Ishikawa (cell line): ENCODE measurements at regions not wholly inside any gene's neighbourhood (a gene's known extent, or its start where the extent isn't known, plus 50 kb on each side); places are given as distances from the start of the nearest gene placed in this dataset.

Source experiments
- CEBPB ChIP-seq: IDR thresholded peaks from 2 replicates; pipeline ENCODE4 v1.6.1; 2012
- CREB1 ChIP-seq: IDR thresholded peaks from 2 replicates; pipeline ENCODE4 v1.6.1; 2012; ENCODE audit warnings: low read depth
- EGR1 ChIP-seq: IDR thresholded peaks from 2 replicates; pipeline ENCODE4 v1.6.1; 2012
- EP300 ChIP-seq: IDR thresholded peaks from 2 replicates; pipeline ENCODE4 v1.6.1; 2012; ENCODE audit warnings: borderline replicate concordance
- FOXM1 ChIP-seq: IDR thresholded peaks from 2 replicates; pipeline ENCODE4 v1.6.1; 2012; ENCODE audit warnings: low read depth, borderline replicate concordance
- MAX ChIP-seq: IDR thresholded peaks from 2 replicates; pipeline ENCODE4 v1.6.1; 2012
- NFIC ChIP-seq: IDR thresholded peaks from 2 replicates; pipeline ENCODE4 v1.6.1; 2012
- RAD21 ChIP-seq: IDR thresholded peaks from 2 replicates; pipeline ENCODE4 v1.6.1; 2012; ENCODE audit warnings: low read depth
- REST ChIP-seq: IDR thresholded peaks from 2 replicates; pipeline ENCODE4 v1.6.1; 2012; ENCODE audit warnings: low read depth, mild to moderate bottlenecking
- TAF1 ChIP-seq: IDR thresholded peaks from 2 replicates; pipeline ENCODE4 v1.6.1; 2012; ENCODE audit warnings: low read depth, mild to moderate bottlenecking
- TCF12 ChIP-seq: IDR thresholded peaks from 2 replicates; pipeline ENCODE4 v1.6.1; 2012; ENCODE audit warnings: low read depth
- TEAD4 ChIP-seq: IDR thresholded peaks from 2 replicates; pipeline ENCODE4 v1.6.1; 2012
- USF1 ChIP-seq: IDR thresholded peaks from 2 replicates; pipeline ENCODE4 v1.6.1; 2012
- YY1 ChIP-seq: IDR thresholded peaks from 2 replicates; pipeline ENCODE4 v1.6.1; 2012; ENCODE audit warnings: low read depth
- ZBTB7A ChIP-seq: IDR thresholded peaks from 2 replicates; pipeline ENCODE4 v1.6.1; 2012; ENCODE audit warnings: low read depth

GRCh38 chr20:6622041-6622440 is 145.4 kb upstream of the BMP2 start:
- TF ChIP-seq REST (no peak), CREB1 (no peak)

- TF ChIP-seq EGR1 (no peak), NFIC (no peak), USF1 (no peak), CREB1 (no peak), REST (no peak), TCF12 (no peak), YY1 (no peak), FOXM1 (no peak), MAX (no peak), EP300 (no peak), CEBPB (no peak), TAF1 (no peak), ZBTB7A (no peak), RAD21 (no peak), TEAD4 (no peak)
Observed at GRCh38 chr20:6618051-6618450, 149.4 kb upstream of the BMP2 start.

GRCh38 chr20:6616421-6616820 is 151.1 kb upstream of the BMP2 start:
- TF ChIP-seq ZBTB7A (no peak), CEBPB (no peak), NFIC (no peak), MAX (no peak), EP300 (no peak), YY1 (no peak), CREB1 (no peak), FOXM1 (no peak), TEAD4 (no peak), TAF1 (no peak)

- no peak for TF ChIP-seq USF1
- TF ChIP-seq CREB1 = no peak
- no peak for TF ChIP-seq FOXM1
- no peak for TF ChIP-seq EP300
- no peak for TF ChIP-seq ZBTB7A
- no peak for TF ChIP-seq CEBPB
- no peak for TF ChIP-seq MAX
- no peak for TF ChIP-seq EGR1
- TF ChIP-seq YY1 = no peak
- no peak for TF ChIP-seq TAF1
- no peak for TF ChIP-seq RAD21
- no peak for TF ChIP-seq NFIC
- TF ChIP-seq REST = no peak
- no peak for TF ChIP-seq TEAD4
- no peak for TF ChIP-seq TCF12
Observed at GRCh38 chr20:6614836-6615235, 152.7 kb upstream of the BMP2 start.

GRCh38 chr20:6613280-6613861 is 154.1 kb upstream of the BMP2 start:
- TF ChIP-seq TEAD4 (no peak), MAX (no peak), REST (no peak), NFIC (no peak), TAF1 (no peak), CEBPB (no peak), YY1 (no peak), FOXM1 (no peak), USF1 (no peak), EP300 (no peak), EGR1 (no peak), ZBTB7A (no peak), RAD21 (no peak), TCF12 (no peak)
